Stimulated activated CD4-positive, alpha-beta T cell treated with anti-CD3 and anti-CD28 coated beads, Interleukin-15, amount 100 ng/mL, for 1 hour (primary cell): ENCODE measurements at regions not wholly inside any gene's neighbourhood (a gene's known extent, or its start where the extent isn't known, plus 50 kb on each side); places are given as distances from the start of the nearest gene placed in this dataset.
A peak's percentile ranks its signal among the peaks of the same experiment; 100 is the strongest.

Experiments used
- DNase-seq, 2 donors: peaks; one replicate each; pipeline ENCODE4 v3.0.0-alpha.2; 2020; ENCODE audit warnings: low read depth in 1 of 2, low spot score in 1 of 2

GRCh38 chr11:95359756-95360155 is 128.8 kb upstream of the SESN3 start:
- DNase-seq = no peak

DNA sequence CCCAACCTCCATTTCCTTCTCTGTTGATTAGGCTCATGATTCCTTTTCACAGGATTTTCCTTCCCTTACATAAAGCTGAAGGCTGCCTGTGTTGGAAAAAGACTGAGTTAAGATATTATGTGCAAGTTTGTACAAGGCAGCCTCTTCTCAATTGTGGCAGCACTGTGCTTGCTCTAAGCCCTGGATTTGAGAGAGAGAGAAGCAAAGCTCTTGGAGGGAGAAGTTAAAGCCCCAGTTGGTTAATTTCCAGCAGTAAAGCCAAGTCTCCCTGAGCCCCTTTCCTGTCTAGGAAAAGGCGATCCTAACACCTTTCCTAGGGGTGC is 128.3 kb upstream of the SESN3 start:
- DNase-seq = no peak

DNA sequence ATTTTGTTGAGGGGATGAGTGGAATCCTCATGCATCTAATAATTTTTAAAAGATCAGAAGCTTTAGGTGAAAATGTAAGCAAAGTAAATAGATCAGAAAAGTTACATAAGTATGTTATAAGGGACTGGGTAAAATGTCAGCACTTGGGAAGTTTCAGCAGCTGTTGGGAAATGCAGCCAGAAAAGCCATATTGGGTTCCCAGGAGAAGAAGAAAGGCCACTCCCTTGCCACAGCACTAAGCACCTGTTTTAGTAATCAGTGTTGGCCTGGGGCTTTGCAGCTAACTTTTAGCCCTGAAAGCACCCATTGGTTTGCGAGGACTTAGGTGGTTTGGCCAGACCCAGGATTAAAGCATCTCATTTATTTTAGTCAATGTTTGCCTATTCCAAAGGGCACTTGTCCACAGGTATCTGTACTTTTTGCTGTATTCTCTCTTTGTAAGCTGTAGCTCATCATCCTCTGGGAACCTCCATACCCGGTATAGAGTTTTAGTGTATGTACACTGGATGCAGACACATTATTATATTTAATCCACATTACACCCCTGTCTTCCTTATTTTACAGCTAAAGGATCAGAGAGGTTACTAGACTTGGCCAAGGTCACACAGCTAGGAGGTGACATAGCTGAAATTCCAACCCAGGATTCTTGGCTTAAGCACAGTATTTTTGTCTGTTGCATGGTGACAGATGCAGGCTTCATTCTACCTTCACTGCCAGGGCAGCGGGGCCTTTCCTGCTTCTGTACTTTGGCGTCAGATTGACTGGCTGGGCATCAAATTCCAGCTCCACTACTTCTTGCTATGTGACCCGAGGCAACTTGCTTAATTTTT is 127.7 kb upstream of the SESN3 start:
- no peak for DNase-seq

- DNase-seq = no peak
Measured at GRCh38 chr11:95354304-95354703, 123.3 kb upstream of the SESN3 start.

DNA sequence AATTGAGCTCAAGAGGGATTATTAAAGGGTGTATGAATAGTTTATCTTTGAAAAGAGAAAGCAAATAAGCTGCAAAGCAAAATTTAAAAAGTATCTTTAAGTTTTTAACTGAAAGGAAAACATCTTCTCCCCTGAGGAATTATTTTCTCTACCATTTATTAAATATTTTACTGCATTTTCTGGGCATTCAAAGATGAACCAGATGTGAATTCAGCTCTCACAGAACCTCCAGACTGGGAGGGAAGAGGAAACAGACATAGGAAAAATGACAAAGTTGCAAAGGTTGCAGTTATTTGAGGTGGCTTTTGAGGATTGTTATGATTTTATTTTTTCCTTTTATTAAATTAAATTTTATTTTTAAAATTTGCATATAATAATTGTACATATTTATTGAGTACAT is 122.7 kb upstream of the SESN3 start:
- DNase-seq = no peak

GRCh38 chr11:95352733-95353346 is 121.8 kb upstream of the SESN3 start:
- no peak for DNase-seq

- no peak for DNase-seq
Measured at GRCh38 chr11:95349345-95349942, 118.4 kb upstream of the SESN3 start.

GRCh38 chr11:95346265-95346664 is 115.3 kb upstream of the SESN3 start:
- DNase-seq = no peak

DNA sequence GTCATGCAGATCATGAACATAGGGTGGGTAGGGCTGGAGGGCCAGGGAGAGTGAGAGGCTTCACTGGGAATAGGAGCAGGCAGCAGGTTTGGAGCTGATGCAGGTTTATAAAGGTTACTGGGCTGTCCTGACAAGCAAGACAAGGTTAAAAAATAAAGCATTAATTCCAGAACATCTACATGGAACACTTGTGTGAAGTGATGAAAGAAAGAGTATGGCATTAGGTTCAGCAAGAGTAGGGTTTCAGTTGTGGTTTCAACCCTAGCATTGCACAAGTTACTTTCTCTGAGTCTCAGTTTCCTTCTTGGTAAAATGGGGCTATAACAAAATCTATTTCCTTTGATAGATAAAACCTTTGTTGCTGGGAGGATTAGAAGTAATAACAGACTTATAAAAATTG is 114.6 kb upstream of the SESN3 start:
- DNase-seq = no peak

- no peak for DNase-seq
Measured at GRCh38 chr11:95344932-95345642, 114.1 kb upstream of the SESN3 start.

GRCh38 chr11:95341221-95341620 is 110.2 kb upstream of the SESN3 start:
- DNase-seq = no peak

- no peak for DNase-seq
Measured at GRCh38 chr11:95339086-95339901, 108.3 kb upstream of the SESN3 start.

- no peak for DNase-seq
Measured at GRCh38 chr11:95338430-95338991, 107.5 kb upstream of the SESN3 start.

DNA sequence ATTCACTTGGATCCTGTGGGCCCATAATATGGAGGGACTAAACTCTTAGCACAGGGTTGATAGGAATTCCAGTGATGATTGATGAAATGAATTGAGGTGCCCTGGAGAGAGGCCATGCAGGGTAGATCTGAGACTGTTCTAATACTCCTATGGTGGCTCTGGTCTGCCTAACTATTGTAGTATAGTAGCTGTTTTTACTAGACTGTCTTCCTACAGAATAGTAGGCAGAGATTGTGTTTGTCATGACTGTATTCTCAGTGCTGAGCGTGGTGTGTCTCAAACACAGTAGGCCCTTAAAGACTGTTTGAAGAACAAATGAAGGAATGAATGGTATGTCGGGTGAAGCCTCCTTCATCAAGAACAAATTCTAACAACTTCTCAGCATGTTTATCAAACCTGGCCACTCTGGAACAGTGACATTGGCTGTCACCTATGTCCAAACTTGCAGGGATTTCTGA is 107.0 kb upstream of the SESN3 start:
- DNase-seq = no peak

- peak; percentile 8 to 15 for DNase-seq
Measured at GRCh38 chr11:95337175-95337957, 106.4 kb upstream of the SESN3 start.

GRCh38 chr11:95335989-95336388 is 105.0 kb upstream of the SESN3 start:
- DNase-seq = no peak

DNA sequence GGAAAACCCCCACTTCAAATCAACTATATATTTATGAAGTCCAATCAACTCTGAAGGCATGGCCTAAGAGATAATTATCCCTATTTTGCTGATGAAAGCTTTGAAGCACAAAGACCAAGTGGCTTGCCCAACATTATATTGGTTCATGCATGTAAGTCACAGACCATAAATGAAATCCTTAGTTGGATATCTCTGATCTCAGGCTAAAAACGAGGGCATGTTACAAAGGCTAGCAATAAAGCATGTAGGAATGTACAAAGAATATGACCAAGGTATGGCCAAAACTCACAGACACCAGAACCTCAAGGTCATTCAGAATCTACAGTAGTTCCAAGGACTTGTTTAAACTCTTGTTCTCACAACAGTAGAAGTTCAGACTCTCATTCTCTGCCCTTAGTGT is 100.2 kb upstream of the SESN3 start:
- no peak for DNase-seq

GRCh38 chr11:95330302-95330701 is 99.3 kb upstream of the SESN3 start:
- DNase-seq = no peak

- DNase-seq = no peak
Measured at GRCh38 chr11:95327273-95327948, 96.4 kb upstream of the SESN3 start.
